ENCODE measurements at regions not wholly inside any gene's neighbourhood (a gene's known extent, or its start where the extent isn't known, plus 50 kb on each side); places are given as distances from the start of the nearest gene placed in this dataset.
"Not testable (repeated sequence)": the region's sequence is repeated elsewhere in the genome, so short reads cannot be mapped to it uniquely, and the experiment has no call there.

GRCh38 chr11:38924644-38925043, 2326.6 kb upstream of the RAG2 start:
- no peak overlapping the region for H3K27ac ChIP-seq (ENCODE audit: low read depth in 1 of 2, low read length in 2 of 2)
- TF ChIP-seq, protein P1, sequence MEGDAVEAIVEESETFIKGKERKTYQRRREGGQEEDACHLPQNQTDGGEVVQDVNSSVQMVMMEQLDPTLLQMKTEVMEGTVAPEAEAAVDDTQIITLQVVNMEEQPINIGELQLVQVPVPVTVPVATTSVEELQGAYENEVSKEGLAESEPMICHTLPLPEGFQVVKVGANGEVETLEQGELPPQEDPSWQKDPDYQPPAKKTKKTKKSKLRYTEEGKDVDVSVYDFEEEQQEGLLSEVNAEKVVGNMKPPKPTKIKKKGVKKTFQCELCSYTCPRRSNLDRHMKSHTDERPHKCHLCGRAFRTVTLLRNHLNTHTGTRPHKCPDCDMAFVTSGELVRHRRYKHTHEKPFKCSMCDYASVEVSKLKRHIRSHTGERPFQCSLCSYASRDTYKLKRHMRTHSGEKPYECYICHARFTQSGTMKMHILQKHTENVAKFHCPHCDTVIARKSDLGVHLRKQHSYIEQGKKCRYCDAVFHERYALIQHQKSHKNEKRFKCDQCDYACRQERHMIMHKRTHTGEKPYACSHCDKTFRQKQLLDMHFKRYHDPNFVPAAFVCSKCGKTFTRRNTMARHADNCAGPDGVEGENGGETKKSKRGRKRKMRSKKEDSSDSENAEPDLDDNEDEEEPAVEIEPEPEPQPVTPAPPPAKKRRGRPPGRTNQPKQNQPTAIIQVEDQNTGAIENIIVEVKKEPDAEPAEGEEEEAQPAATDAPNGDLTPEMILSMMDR (IDR thresholded peaks at IDR 0.05) = no peak
- intact Hi-C loops (cut with micrococcal nuclease) = no loop called here
- H3K9ac ChIP-seq (ENCODE audit: insufficient read depth, low read length, poor library complexity, severe bottlenecking) = no peak overlapping the region
- Mint-ChIP-seq H3K27ac (no peak overlapping the region), H3K27me3 (ENCODE audit: low read depth in 3 of 3) (peaks cover 0 to 1% (median 0%) of the 10 kb centered on the region in 3 donors), H3K36me3 (no peaks in the 10 kb centered on the region), H3K9me3 (peaks cover 0 to 20% (median 7%) of the 10 kb centered on the region in 7 donors), H3K4me3 (no peak overlapping the region), H3K4me1 (no peaks in the 10 kb centered on the region)
- H4K20me1 ChIP-seq (ENCODE audit: insufficient read depth, low read length) = no peaks in the 10 kb centered on the region
- no CpG with 5 or more reads among the region's 1 CpG for whole genome bisulfite sequencing (ENCODE audit: insufficient coverage)
- H3K4me1 ChIP-seq (ENCODE audit: control insufficient read depth in 1 of 2, insufficient read depth in 2 of 2, low read length in 2 of 2) = no peaks in the 10 kb centered on the region
- no peak for DNase-seq
- H3K79me2 ChIP-seq (ENCODE audit: insufficient read depth, low read length) = no peaks in the 10 kb centered on the region
- H2AFZ ChIP-seq (ENCODE audit: insufficient read depth, low read depth, low read length, poor library complexity, severe bottlenecking) = no peak overlapping the region
- no peaks in the 10 kb centered on the region for H3K27me3 ChIP-seq (ENCODE audit: control insufficient read depth in 2 of 2, insufficient read depth in 2 of 2, low read length in 2 of 2)
- H3K36me3 ChIP-seq (replicated peaks in 1 of 2; ENCODE audit: control insufficient read depth in 1 of 2, insufficient read depth in 2 of 2, low read length in 2 of 2) = no peaks in the 10 kb centered on the region
- H3K9me3 ChIP-seq (replicated peaks in 1 of 2; ENCODE audit: control insufficient read depth in 1 of 2, insufficient read depth in 1 of 2, low read length in 2 of 2) = peaks cover 11 to 15% of the 10 kb centered on the region in 2 donors
- no peak overlapping the region for H3K4me2 ChIP-seq (replicated peaks; ENCODE audit: extremely low read depth, low read length, poor library complexity, severe bottlenecking)
- no peak overlapping the region for H3K4me3 ChIP-seq (replicated peaks in 1 of 3; ENCODE audit: low read depth in 2 of 3, low read length in 3 of 3)

- DNase-seq = no peak
- no peak overlapping the region for H3K4me3 ChIP-seq (replicated peaks in 1 of 3; ENCODE audit: low read depth in 2 of 3, low read length in 3 of 3)
- no peak overlapping the region for H2AFZ ChIP-seq (ENCODE audit: insufficient read depth, low read depth, low read length, poor library complexity, severe bottlenecking)
- H4K20me1 ChIP-seq (ENCODE audit: insufficient read depth, low read length) = no peaks in the 10 kb centered on the region
- no peaks in the 10 kb centered on the region for H3K4me1 ChIP-seq (ENCODE audit: control insufficient read depth in 1 of 2, insufficient read depth in 2 of 2, low read length in 2 of 2)
- H3K4me2 ChIP-seq (replicated peaks; ENCODE audit: extremely low read depth, low read length, poor library complexity, severe bottlenecking) = no peak overlapping the region
- H3K79me2 ChIP-seq (ENCODE audit: insufficient read depth, low read length) = no peaks in the 10 kb centered on the region
- H3K36me3 ChIP-seq (replicated peaks in 1 of 2; ENCODE audit: control insufficient read depth in 1 of 2, insufficient read depth in 2 of 2, low read length in 2 of 2) = no peaks in the 10 kb centered on the region
- 85% methylated on average over 3 of the region's 6 CpGs for WGBS (ENCODE audit: insufficient coverage)
- H3K27ac ChIP-seq (ENCODE audit: low read depth in 1 of 2, low read length in 2 of 2) = no peak overlapping the region
- H3K27me3 ChIP-seq (ENCODE audit: control insufficient read depth in 2 of 2, insufficient read depth in 2 of 2, low read length in 2 of 2) = no peaks in the 10 kb centered on the region
- Mint-ChIP-seq H3K4me3 (no peak overlapping the region), H3K4me1 (no peaks in the 10 kb centered on the region), H3K27me3 (ENCODE audit: low read depth in 3 of 3) (peaks cover 0 to 1% (median 0%) of the 10 kb centered on the region in 3 donors), H3K9me3 (peaks cover 0 to 5% (median 3%) of the 10 kb centered on the region in 7 donors), H3K36me3 (no peaks in the 10 kb centered on the region), H3K27ac (no peak overlapping the region)
- TF ChIP-seq, protein P1 (IDR thresholded peaks at IDR 0.05) = no peak
- no peak overlapping the region for H3K9ac ChIP-seq (ENCODE audit: insufficient read depth, low read length, poor library complexity, severe bottlenecking)
- peaks cover 0 to 3% of the 10 kb centered on the region in 2 donors for H3K9me3 ChIP-seq (replicated peaks in 1 of 2; ENCODE audit: control insufficient read depth in 1 of 2, insufficient read depth in 1 of 2, low read length in 2 of 2)
- intact Hi-C loops (cut with micrococcal nuclease) = no loop called here
These were observed 2302.2 kb upstream of the RAG2 start for GRCh38 chr11:38900211-38900610.

DNA sequence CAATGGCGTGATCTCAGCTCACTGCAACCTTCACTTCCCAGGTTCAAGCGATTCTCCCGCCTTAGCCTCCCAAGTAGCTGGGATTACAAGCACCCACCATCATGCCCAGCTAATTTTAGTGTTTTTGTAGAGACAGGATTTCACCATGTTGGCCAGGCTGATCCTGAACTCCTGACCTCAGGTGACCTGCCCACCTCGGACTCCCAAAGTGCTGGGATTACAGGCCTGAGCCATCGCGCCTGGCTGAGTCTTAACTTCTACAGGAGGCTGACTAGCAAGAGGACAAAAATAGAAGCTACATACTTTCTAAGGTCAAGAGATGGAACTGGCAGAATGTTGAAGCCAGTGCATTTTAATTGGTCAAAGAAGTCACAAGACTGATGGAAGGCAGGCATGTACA, 2296.2 kb upstream of the RAG2 start:
- H3K4me3 ChIP-seq (replicated peaks in 1 of 3; ENCODE audit: low read depth in 2 of 3, low read length in 3 of 3); H3K79me2 ChIP-seq (ENCODE audit: insufficient read depth, low read length); H2AFZ ChIP-seq (ENCODE audit: insufficient read depth, low read depth, low read length, poor library complexity, severe bottlenecking); H3K27me3 ChIP-seq (ENCODE audit: control insufficient read depth in 2 of 2, insufficient read depth in 2 of 2, low read length in 2 of 2); H3K4me1 Mint-ChIP-seq; H3K4me3 Mint-ChIP-seq; H3K9me3 ChIP-seq (replicated peaks in 1 of 2; ENCODE audit: control insufficient read depth in 1 of 2, insufficient read depth in 1 of 2, low read length in 2 of 2); DNase-seq; intact Hi-C loops (cut with micrococcal nuclease); H3K9ac ChIP-seq (ENCODE audit: insufficient read depth, low read length, poor library complexity, severe bottlenecking); H3K27me3 Mint-ChIP-seq (ENCODE audit: low read depth in 3 of 3); H3K4me1 ChIP-seq (ENCODE audit: control insufficient read depth in 1 of 2, insufficient read depth in 2 of 2, low read length in 2 of 2); H3K36me3 ChIP-seq (replicated peaks in 1 of 2; ENCODE audit: control insufficient read depth in 1 of 2, insufficient read depth in 2 of 2, low read length in 2 of 2); H4K20me1 ChIP-seq (ENCODE audit: insufficient read depth, low read length); H3K27ac ChIP-seq (ENCODE audit: low read depth in 1 of 2, low read length in 2 of 2); H3K36me3 Mint-ChIP-seq; H3K4me2 ChIP-seq (replicated peaks; ENCODE audit: extremely low read depth, low read length, poor library complexity, severe bottlenecking): not testable (repeated sequence)
- Mint-ChIP-seq H3K27ac (peak overlapping the region in 1 of 7 donors; percentile 14), H3K9me3 (peaks cover 0 to 14% (median 2%) of the 10 kb centered on the region in 7 donors)
- WGBS (ENCODE audit: insufficient coverage) = 100% methylated on average over 1 of the region's 6 CpGs
